Vagina (tissue), 2 donors: ENCODE measurements at regions not wholly inside any gene's neighbourhood (a gene's known extent, or its start where the extent isn't known, plus 50 kb on each side); places are given as distances from the start of the nearest gene placed in this dataset.

Experiments used
- DNase-seq, 2 donors: peaks; one replicate each; pipeline ENCODE4 v3.0.0-alpha.2; 2017; ENCODE audit errors: extremely low spot score in 2 of 2
- H3K27ac ChIP-seq: fragments of 200-600 bp; sonication (generic); one replicate; pipeline ENCODE4 v1.5.1; 2019
- H3K27me3 ChIP-seq: fragments of 200-600 bp; sonication (generic); one replicate; pipeline ENCODE4 v1.5.1; 2019
- H3K36me3 ChIP-seq, 2 donors: fragments of 200-600 bp; sonication (generic); one replicate each; pipeline ENCODE4 v1.5.1; 2017 to 2019
- H3K4me1 ChIP-seq: fragments of 200-600 bp; sonication (generic); one replicate; pipeline ENCODE4 v1.5.1; 2019
- H3K4me3 ChIP-seq, 2 donors: fragments of 200-600 bp; sonication (generic); 1 replicate in 1 of 2; 2 replicates in 1 of 2; pipeline ENCODE4 v1.5.1; 2016 to 2019
- H3K9me3 ChIP-seq: fragments of 200-600 bp; sonication (generic); one replicate; pipeline ENCODE4 v1.5.1; 2019
- POLR2A ChIP-seq, 2 donors: fragments of 450-650 bp; IDR thresholded peaks; one replicate each; pipeline ENCODE4 v1.6.1; 2017; ENCODE audit warnings: antibody characterized with exemption in 2 of 2, mild to moderate bottlenecking in 2 of 2, moderate library complexity in 2 of 2
- POLR2AphosphoS5 ChIP-seq, 2 donors: sonication (generic); formaldehyde crosslinking; IDR thresholded peaks; one replicate each; pipeline ENCODE4 v1.9.0; 2017; ENCODE audit warnings: antibody characterized with exemption in 2 of 2, mild to moderate bottlenecking in 2 of 2, low read depth in 1 of 2; ENCODE audit not compliant: insufficient read depth in 1 of 2
- intact Hi-C: fragments of 100-400 bp; cut with DNase I; formaldehyde crosslinking; loops from one replicate; pipeline ENCODE4 v1.15.1; 2023
- TF ChIP-seq, protein P1 (sequence below), 3 experiments: fragments of 450-650 bp in 2 of 3; fragments of 200-600 bp in 1 of 3; sonication (generic) in 1 of 3; IDR thresholded peaks; one replicate each; pipeline ENCODE4 v1.5.1; 2017 to 2019; ENCODE audit warnings: antibody characterized with exemption in 3 of 3, mild to moderate bottlenecking in 2 of 3, moderate library complexity in 2 of 3

DNA sequence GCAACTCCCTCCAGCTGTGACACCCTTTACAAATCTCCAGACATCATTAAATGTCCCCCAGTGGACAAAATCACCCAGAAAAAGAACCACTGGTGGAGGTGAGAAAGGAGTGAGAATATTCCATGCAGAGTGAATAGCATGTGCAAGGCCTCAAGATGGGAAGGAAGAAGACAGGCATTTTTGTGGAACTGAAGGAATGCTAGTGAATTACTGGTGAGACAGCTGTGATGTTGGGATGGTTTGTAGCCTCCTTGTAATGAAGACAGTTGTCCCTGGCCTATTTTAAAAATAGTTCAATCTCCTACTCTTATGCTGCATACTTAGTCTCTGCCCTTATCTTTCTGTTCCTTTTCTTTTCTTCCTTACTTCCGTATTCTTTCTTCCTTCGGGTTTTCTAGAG, 124.9 kb upstream of the RPS23 start:
- TF ChIP-seq POLR2AphosphoS5 (IDR thresholded peaks at IDR 0.05; ENCODE audit: insufficient read depth in 1 of 2, low read depth in 1 of 2): no peak
- TF ChIP-seq, protein P1, sequence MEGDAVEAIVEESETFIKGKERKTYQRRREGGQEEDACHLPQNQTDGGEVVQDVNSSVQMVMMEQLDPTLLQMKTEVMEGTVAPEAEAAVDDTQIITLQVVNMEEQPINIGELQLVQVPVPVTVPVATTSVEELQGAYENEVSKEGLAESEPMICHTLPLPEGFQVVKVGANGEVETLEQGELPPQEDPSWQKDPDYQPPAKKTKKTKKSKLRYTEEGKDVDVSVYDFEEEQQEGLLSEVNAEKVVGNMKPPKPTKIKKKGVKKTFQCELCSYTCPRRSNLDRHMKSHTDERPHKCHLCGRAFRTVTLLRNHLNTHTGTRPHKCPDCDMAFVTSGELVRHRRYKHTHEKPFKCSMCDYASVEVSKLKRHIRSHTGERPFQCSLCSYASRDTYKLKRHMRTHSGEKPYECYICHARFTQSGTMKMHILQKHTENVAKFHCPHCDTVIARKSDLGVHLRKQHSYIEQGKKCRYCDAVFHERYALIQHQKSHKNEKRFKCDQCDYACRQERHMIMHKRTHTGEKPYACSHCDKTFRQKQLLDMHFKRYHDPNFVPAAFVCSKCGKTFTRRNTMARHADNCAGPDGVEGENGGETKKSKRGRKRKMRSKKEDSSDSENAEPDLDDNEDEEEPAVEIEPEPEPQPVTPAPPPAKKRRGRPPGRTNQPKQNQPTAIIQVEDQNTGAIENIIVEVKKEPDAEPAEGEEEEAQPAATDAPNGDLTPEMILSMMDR (IDR thresholded peaks at IDR 0.05): no peak
- no peak for TF ChIP-seq POLR2A (IDR thresholded peaks at IDR 0.05)
- Histone ChIP-seq H3K4me1 (no peaks in the 10 kb centered on the region), H3K27ac (no peak overlapping the region), H3K4me3 (no peak overlapping the region), H3K36me3 (no peaks in the 10 kb centered on the region), H3K9me3 (no peaks in the 10 kb centered on the region), H3K27me3 (no peaks in the 10 kb centered on the region)
- no peak for DNase-seq
- intact Hi-C loops: no loop called here

DNA sequence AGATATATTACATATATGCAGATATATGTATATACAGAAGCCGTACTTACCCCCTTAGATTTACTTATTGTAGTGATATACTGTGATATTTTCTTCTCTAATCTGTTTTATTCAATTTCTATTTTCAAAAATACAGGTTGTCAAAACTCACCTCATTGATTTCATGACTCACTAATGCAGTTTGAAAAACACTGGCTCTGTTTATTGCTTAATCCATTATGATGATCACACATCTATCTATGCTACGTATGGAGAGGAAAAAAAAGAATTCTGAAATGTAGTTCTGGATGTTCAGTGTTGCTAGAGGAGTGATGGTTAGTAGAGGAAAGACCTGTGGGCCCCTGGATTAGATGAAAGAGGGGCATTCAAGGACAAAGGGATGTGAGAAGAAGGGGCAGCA, 121.0 kb upstream of the RPS23 start:
- TF ChIP-seq, protein P1 (IDR thresholded peaks at IDR 0.05): no peak
- no peak for TF ChIP-seq POLR2AphosphoS5 (IDR thresholded peaks at IDR 0.05; ENCODE audit: insufficient read depth in 1 of 2, low read depth in 1 of 2)
- no peak for TF ChIP-seq POLR2A (IDR thresholded peaks at IDR 0.05)
- intact Hi-C loops: no loop called here
- no peaks in the 10 kb centered on the region for H3K9me3 ChIP-seq
- no peaks in the 10 kb centered on the region for H3K27me3 ChIP-seq
- H3K4me1 ChIP-seq: peaks cover 6% of the 10 kb centered on the region
- no peaks in the 10 kb centered on the region for H3K36me3 ChIP-seq
- H3K27ac ChIP-seq: no peak overlapping the region
- H3K4me3 ChIP-seq: no peak overlapping the region
- no peak for DNase-seq

DNA sequence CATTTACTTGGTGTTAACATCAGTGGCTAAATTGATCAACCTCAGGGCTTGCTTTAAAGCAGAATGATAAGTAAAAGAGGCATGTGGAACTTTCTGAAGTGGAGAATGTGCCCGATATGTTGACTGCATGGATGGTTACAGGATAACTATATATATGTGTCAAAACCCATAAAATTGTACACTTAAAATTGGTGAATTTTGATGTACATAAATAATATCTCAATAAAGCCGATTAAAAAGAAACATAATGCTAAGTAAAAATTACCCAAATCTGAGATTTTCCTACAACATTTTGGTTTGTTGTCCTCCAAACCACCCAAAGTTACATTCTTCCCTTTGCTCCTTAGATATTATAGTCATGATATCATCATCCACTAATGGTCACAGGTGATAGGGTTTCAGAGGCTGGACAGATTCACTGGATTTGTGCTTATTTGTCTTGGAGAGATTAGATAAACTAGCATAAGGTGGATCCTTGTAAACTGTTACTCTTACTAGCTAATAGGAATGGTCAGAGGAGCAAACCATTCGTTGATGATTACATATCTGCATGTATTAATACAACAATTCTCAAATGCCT, 119.7 kb upstream of the RPS23 start:
- H3K4me3 ChIP-seq: no peak overlapping the region

DNA sequence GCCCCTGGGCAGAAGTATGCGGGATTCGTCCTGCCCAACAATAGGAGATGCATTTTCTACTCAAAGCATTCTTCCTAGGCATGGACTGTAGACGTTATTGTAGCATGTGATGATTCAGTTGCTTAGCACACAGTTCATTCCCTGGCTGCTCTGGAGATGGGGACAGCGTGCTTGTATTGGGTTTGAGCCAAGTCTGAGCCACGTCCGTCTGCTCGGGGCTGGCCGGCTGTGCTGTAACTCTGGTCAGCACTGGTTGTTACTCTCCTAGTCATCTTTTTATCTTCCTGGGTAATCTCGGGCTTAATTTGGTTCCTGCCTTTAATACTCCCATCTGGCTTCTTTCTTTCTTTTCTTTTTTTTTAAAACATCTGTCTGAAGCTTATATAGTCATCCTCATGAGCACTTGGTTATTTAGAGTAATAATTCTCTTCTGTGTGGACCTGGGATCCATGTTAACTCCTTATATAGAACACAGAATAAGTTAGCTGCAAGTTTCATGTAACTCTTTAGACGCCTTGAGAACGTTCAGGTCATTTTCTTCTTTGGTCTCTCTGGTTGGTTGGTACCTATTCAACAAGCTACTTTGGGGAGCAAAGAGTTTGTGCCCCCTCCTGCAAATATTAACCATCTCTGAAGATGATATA, 118.8 kb upstream of the RPS23 start:
- Histone ChIP-seq H3K27me3 (no peaks in the 10 kb centered on the region), H3K4me3 (no peak overlapping the region), H3K4me1 (peaks cover 6% of the 10 kb centered on the region), H3K27ac (no peak overlapping the region), H3K9me3 (no peaks in the 10 kb centered on the region), H3K36me3 (no peaks in the 10 kb centered on the region)
- TF ChIP-seq POLR2AphosphoS5 (IDR thresholded peaks at IDR 0.05; ENCODE audit: insufficient read depth in 1 of 2, low read depth in 1 of 2) (peak in 1 of 2 donors; percentile 50), POLR2A (IDR thresholded peaks at IDR 0.05) (no peak)
- TF ChIP-seq, protein P1 (IDR thresholded peaks at IDR 0.05): no peak
- intact Hi-C loops: no loop called here
- no peak for DNase-seq

More for the DNA sequence above, 119.7 kb upstream of the RPS23 start:
- Histone ChIP-seq H3K27me3 (no peaks in the 10 kb centered on the region), H3K9me3 (no peaks in the 10 kb centered on the region), H3K36me3 (no peaks in the 10 kb centered on the region), H3K4me1 (peaks cover 6% of the 10 kb centered on the region), H3K27ac (no peak overlapping the region)
- no peak for TF ChIP-seq POLR2AphosphoS5 (IDR thresholded peaks at IDR 0.05; ENCODE audit: insufficient read depth in 1 of 2, low read depth in 1 of 2)
- no peak for TF ChIP-seq POLR2A (IDR thresholded peaks at IDR 0.05)
- TF ChIP-seq, protein P1 (IDR thresholded peaks at IDR 0.05): no peak
- intact Hi-C loops: no loop called here
- no peak for DNase-seq

DNA sequence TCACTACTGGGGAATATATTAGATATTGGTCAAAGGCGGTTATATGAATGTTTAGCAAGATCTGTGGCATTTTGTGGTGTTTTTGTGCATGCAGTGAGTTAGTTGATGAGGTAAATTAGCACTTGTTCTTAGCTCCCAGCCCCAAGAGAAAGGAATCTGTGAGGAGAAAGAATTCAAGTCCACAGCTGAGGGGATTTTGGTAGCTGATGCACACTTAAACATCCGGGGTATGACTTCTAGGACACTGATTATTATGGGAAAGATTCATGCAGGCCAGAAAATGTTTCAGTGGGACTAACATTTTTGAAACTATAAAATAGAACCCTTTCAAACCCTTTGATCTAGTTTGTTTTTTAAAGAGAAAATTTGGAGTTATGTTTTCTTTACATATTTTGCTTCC, 118.2 kb upstream of the RPS23 start:
- no peak overlapping the region for H3K27ac ChIP-seq
- DNase-seq: no peak

More for the DNA sequence above, 118.2 kb upstream of the RPS23 start:
- Histone ChIP-seq H3K9me3 (no peaks in the 10 kb centered on the region), H3K4me1 (peaks cover 6% of the 10 kb centered on the region), H3K4me3 (no peak overlapping the region), H3K27me3 (no peaks in the 10 kb centered on the region), H3K36me3 (no peaks in the 10 kb centered on the region)
- TF ChIP-seq, protein P1 (IDR thresholded peaks at IDR 0.05): no peak
- TF ChIP-seq POLR2A (IDR thresholded peaks at IDR 0.05): no peak
- TF ChIP-seq POLR2AphosphoS5 (IDR thresholded peaks at IDR 0.05; ENCODE audit: insufficient read depth in 1 of 2, low read depth in 1 of 2): no peak
- intact Hi-C loops: no loop called here
